ENCODE measurements at regions not wholly inside any gene's neighbourhood (a gene's known extent, or its start where the extent isn't known, plus 50 kb on each side); places are given as distances from the start of the nearest gene placed in this dataset.
"Not testable (repeated sequence)": the region's sequence is repeated elsewhere in the genome, so short reads cannot be mapped to it uniquely, and the experiment has no call there.

DNA sequence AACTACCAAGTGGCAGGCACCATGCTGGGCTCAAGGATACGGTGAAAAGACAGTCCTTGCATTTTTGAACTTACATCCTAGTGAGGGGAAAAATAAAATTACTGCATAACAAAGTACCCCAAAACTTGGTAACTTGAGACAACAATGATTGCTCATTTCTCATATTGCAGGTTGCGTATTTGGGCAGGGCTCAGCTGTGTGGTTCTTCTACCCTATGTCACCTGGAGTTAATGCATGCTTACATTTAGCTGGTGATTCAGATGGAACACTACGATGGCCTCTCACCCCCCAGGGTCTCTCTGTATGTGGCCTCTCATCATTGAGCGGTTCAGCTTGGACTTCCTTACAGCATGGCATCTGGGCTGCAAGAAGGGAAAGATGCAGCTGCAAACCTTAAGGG lies 60.7 kb upstream of the RBM19 start:
- TF ChIP-seq, protein P1, sequence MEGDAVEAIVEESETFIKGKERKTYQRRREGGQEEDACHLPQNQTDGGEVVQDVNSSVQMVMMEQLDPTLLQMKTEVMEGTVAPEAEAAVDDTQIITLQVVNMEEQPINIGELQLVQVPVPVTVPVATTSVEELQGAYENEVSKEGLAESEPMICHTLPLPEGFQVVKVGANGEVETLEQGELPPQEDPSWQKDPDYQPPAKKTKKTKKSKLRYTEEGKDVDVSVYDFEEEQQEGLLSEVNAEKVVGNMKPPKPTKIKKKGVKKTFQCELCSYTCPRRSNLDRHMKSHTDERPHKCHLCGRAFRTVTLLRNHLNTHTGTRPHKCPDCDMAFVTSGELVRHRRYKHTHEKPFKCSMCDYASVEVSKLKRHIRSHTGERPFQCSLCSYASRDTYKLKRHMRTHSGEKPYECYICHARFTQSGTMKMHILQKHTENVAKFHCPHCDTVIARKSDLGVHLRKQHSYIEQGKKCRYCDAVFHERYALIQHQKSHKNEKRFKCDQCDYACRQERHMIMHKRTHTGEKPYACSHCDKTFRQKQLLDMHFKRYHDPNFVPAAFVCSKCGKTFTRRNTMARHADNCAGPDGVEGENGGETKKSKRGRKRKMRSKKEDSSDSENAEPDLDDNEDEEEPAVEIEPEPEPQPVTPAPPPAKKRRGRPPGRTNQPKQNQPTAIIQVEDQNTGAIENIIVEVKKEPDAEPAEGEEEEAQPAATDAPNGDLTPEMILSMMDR (conservative IDR thresholded peaks at IDR 0.05) = no peak
- H3K27ac ChIP-seq = no peak overlapping the region

DNA sequence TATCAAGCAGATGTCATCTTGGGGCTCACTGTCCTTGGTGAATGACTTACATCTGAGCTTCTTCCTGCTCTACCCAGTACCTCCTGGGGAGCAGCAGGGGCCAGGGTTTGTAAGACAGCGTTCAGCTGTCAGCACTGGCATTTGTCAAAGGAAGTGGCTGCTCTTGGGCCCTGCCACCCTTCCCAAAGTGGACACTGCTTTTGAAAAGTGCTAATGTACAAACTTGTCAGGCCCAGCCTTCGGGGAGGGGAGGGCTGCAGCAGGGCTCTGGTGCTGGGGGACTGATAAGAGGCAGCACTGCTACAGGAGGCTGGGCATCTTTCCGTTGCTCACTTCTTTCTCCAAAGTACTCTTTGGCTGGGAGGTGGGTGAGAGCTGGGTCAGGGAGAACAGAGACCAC lies 59.8 kb upstream of the RBM19 start:
- H3K27ac ChIP-seq = no peak overlapping the region
- TF ChIP-seq, protein P1 (conservative IDR thresholded peaks at IDR 0.05) = no peak

- not testable (repeated sequence) for H3K27ac ChIP-seq
Observed at GRCh38 chr12:114022081-114022480, 56.0 kb upstream of the RBM19 start.

DNA sequence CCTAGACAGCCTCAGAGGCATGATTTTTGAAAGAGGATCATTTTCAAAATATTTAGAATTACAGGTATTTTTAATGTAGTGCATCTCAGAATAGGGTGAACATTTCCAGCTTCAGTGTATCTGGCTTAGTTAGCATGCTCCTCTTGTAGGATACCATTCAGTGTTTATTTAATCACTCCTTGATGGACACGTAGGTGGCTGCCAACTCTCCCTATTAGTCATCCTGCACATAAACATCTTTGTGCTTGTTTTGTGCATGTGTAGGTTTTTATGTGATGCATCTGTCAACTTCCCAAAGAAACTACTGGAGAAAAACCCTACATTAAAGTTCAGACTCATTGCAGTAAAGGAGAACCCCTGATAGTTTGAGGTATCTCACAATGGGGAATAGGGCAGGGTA lies 52.5 kb upstream of the RBM19 start:
- no peak overlapping the region for H3K27ac ChIP-seq
- TF ChIP-seq, protein P1 (conservative IDR thresholded peaks at IDR 0.05) = no peak

Measured in VCaP (cell line).